NB4 (cell line): ENCODE measurements at regions not wholly inside any gene's neighbourhood (a gene's known extent, or its start where the extent isn't known, plus 50 kb on each side); places are given as distances from the start of the nearest gene placed in this dataset.

Experiments used
- CTCF ChIP-seq: IDR thresholded peaks from one replicate; pipeline ENCODE4 v1.5.1; 2012; ENCODE audit warnings: low read depth, low read length
- MYC ChIP-seq: IDR thresholded peaks from 2 replicates; pipeline ENCODE4 v1.6.1; 2011; ENCODE audit warnings: low read depth, low read length
- POLR2A ChIP-seq: IDR thresholded peaks from 2 replicates; pipeline ENCODE4 v1.6.1; 2011; ENCODE audit warnings: mild to moderate bottlenecking; ENCODE audit not compliant: insufficient read length; ENCODE audit errors: extremely low read depth

GRCh38 chr5:105745111-105745510 lies 1925.6 kb downstream of the EFNA5 start:
- no peak for TF ChIP-seq CTCF
- TF ChIP-seq POLR2A, result no peak
- no peak for TF ChIP-seq MYC
